ENCODE measurements at regions not wholly inside any gene's neighbourhood (a gene's known extent, or its start where the extent isn't known, plus 50 kb on each side); places are given as distances from the start of the nearest gene placed in this dataset.
A peak's percentile ranks its signal among the peaks of the same experiment; 100 is the strongest.

DNA sequence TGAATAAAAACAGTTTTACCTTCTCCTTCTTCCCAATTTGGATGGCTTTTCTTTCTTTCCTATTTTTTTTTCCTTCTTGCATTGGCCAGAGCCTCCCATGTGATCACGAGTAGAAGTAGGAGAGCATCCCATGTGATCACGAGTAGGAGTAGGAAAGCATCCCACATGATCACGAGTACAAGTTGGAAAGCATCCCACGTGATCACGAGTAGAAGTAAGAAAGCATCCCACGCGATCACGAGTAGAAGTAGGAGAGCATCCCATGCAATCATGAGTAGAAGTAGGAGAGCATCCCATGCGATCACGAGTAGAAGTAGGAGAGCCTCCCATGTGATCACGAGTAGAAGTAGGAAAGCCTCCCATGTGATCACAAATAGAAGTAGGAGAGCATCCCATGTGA lies 218.6 kb downstream of the DLL1 start:
- Mint-ChIP-seq H3K27ac (no peak overlapping the region), H3K9me3 (peaks cover 5 to 22% (median 17%) of the 10 kb centered on the region in 7 donors), H3K4me1 (no peaks in the 10 kb centered on the region), H3K36me3 (no peaks in the 10 kb centered on the region), H3K4me3 (peak overlapping the region in 1 of 2 donors; percentile 9), H3K27me3 (ENCODE audit: low read depth in 3 of 3) (peaks cover 0 to 5% (median 4%) of the 10 kb centered on the region in 3 donors)
- no peak overlapping the region for H3K27ac ChIP-seq (ENCODE audit: low read depth in 1 of 2, low read length in 2 of 2)
- H3K4me2 ChIP-seq (replicated peaks; ENCODE audit: extremely low read depth, low read length, poor library complexity, severe bottlenecking) = no peak overlapping the region
- H3K27me3 ChIP-seq (ENCODE audit: control insufficient read depth in 2 of 2, insufficient read depth in 2 of 2, low read length in 2 of 2) = no peaks in the 10 kb centered on the region
- no peaks in the 10 kb centered on the region for H3K79me2 ChIP-seq (ENCODE audit: insufficient read depth, low read length)
- no peak overlapping the region for H3K9ac ChIP-seq (ENCODE audit: insufficient read depth, low read length, poor library complexity, severe bottlenecking)
- intact Hi-C loops (cut with micrococcal nuclease) = no loop called here
- no peaks in the 10 kb centered on the region for H3K36me3 ChIP-seq (replicated peaks in 1 of 2; ENCODE audit: control insufficient read depth in 1 of 2, insufficient read depth in 2 of 2, low read length in 2 of 2)
- no peaks in the 10 kb centered on the region for H4K20me1 ChIP-seq (ENCODE audit: insufficient read depth, low read length)
- no peak overlapping the region for H3K4me3 ChIP-seq (replicated peaks in 1 of 3; ENCODE audit: low read depth in 2 of 3, low read length in 3 of 3)
- H3K4me1 ChIP-seq (ENCODE audit: control insufficient read depth in 1 of 2, insufficient read depth in 2 of 2, low read length in 2 of 2) = no peaks in the 10 kb centered on the region
- TF ChIP-seq, protein P1, sequence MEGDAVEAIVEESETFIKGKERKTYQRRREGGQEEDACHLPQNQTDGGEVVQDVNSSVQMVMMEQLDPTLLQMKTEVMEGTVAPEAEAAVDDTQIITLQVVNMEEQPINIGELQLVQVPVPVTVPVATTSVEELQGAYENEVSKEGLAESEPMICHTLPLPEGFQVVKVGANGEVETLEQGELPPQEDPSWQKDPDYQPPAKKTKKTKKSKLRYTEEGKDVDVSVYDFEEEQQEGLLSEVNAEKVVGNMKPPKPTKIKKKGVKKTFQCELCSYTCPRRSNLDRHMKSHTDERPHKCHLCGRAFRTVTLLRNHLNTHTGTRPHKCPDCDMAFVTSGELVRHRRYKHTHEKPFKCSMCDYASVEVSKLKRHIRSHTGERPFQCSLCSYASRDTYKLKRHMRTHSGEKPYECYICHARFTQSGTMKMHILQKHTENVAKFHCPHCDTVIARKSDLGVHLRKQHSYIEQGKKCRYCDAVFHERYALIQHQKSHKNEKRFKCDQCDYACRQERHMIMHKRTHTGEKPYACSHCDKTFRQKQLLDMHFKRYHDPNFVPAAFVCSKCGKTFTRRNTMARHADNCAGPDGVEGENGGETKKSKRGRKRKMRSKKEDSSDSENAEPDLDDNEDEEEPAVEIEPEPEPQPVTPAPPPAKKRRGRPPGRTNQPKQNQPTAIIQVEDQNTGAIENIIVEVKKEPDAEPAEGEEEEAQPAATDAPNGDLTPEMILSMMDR (IDR thresholded peaks at IDR 0.05) = no peak
- DNase-seq = no peak
- H3K9me3 ChIP-seq (replicated peaks in 1 of 2; ENCODE audit: control insufficient read depth in 1 of 2, insufficient read depth in 1 of 2, low read length in 2 of 2) = peaks cover 10 to 13% of the 10 kb centered on the region in 2 donors
- WGBS (ENCODE audit: insufficient coverage) = 96% methylated on average over 10 of the region's 11 CpGs
- H2AFZ ChIP-seq (ENCODE audit: insufficient read depth, low read depth, low read length, poor library complexity, severe bottlenecking) = no peak overlapping the region

DNA sequence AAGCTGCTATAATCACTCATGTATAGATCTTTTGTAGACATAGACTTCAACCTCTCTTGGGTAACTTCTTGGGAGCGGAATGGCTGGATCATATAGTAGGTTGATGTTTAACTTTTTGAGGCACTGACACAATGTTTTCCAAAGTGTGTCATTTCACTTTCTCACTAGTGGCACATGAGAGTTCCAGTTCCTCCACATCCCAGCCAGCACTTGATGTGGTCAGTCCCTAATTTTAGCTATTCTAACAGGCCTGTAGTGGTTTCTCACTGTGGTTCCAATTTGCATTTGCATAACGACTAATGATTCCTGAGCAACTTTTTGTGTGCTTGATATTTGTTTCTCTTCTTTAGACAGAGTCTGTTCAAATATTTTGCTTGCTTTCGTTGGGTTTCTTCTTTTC lies 221.3 kb downstream of the DLL1 start:
- Mint-ChIP-seq H3K4me1 (no peaks in the 10 kb centered on the region), H3K9me3 (peaks cover 5 to 22% (median 17%) of the 10 kb centered on the region in 7 donors), H3K27me3 (ENCODE audit: low read depth in 3 of 3) (peaks cover 2 to 4% (median 2%) of the 10 kb centered on the region in 3 donors), H3K4me3 (no peak overlapping the region), H3K36me3 (no peaks in the 10 kb centered on the region), H3K27ac (no peak overlapping the region)
- Histone ChIP-seq H3K4me3 (replicated peaks in 1 of 3; ENCODE audit: low read depth in 2 of 3, low read length in 3 of 3) (no peak overlapping the region), H4K20me1 (ENCODE audit: insufficient read depth, low read length) (no peaks in the 10 kb centered on the region), H3K27me3 (ENCODE audit: control insufficient read depth in 2 of 2, insufficient read depth in 2 of 2, low read length in 2 of 2) (no peaks in the 10 kb centered on the region), H3K4me1 (ENCODE audit: control insufficient read depth in 1 of 2, insufficient read depth in 2 of 2, low read length in 2 of 2) (no peaks in the 10 kb centered on the region), H3K9ac (ENCODE audit: insufficient read depth, low read length, poor library complexity, severe bottlenecking) (no peak overlapping the region), H3K9me3 (replicated peaks in 1 of 2; ENCODE audit: control insufficient read depth in 1 of 2, insufficient read depth in 1 of 2, low read length in 2 of 2) (peaks cover 10 to 13% of the 10 kb centered on the region in 2 donors), H3K4me2 (replicated peaks; ENCODE audit: extremely low read depth, low read length, poor library complexity, severe bottlenecking) (no peak overlapping the region), H3K36me3 (replicated peaks in 1 of 2; ENCODE audit: control insufficient read depth in 1 of 2, insufficient read depth in 2 of 2, low read length in 2 of 2) (no peaks in the 10 kb centered on the region), H3K27ac (ENCODE audit: low read depth in 1 of 2, low read length in 2 of 2) (no peak overlapping the region), H2AFZ (ENCODE audit: insufficient read depth, low read depth, low read length, poor library complexity, severe bottlenecking) (no peak overlapping the region), H3K79me2 (ENCODE audit: insufficient read depth, low read length) (no peaks in the 10 kb centered on the region)
- intact Hi-C loops (cut with micrococcal nuclease) = no loop called here
- no CpG with 5 or more reads among the region's 3 CpGs for WGBS (ENCODE audit: insufficient coverage)
- DNase-seq = no peak
- TF ChIP-seq, protein P1 (IDR thresholded peaks at IDR 0.05) = no peak

Measured in CD14-positive monocyte (primary cell).